H1 (cell line): ENCODE measurements at regions not wholly inside any gene's neighbourhood (a gene's known extent, or its start where the extent isn't known, plus 50 kb on each side); places are given as distances from the start of the nearest gene placed in this dataset.
A peak's percentile ranks its signal among the peaks of the same experiment; 100 is the strongest.

Experiments
- CTCF ChIA-PET: fragments of 300-600 bp; sonication (Branson Sonifier 250); formaldehyde crosslinking; loops from one replicate; lab custom pipeline; 2021; ENCODE audit not compliant: partially characterized antibody; lab: Charles Lee
- POLR2A ChIA-PET: fragments of 300-600 bp; sonication (Branson Sonifier 250); formaldehyde crosslinking; loops from one replicate; lab custom pipeline; 2021; ENCODE audit warnings: inconsistent platforms; ENCODE audit not compliant: partially characterized antibody; lab: Charles Lee
- DNase-seq, 2 experiments: peaks; one replicate each; pipeline versions ENCODE4 v3.0.0 to v3.0.0-alpha.2; 2010 to 2022; ENCODE audit warnings: low spot score in 2 of 2, low read depth in 1 of 2, mixed read lengths in 1 of 2
- FAIRE-seq: peaks from 2 replicates; lab custom pipeline; 2011; peaks lifted over from hg19 to GRCh38; lab: Jason Lieb, UNC
- H2AFZ ChIP-seq: 2 replicates; pipeline ENCODE4 v1.8.1; 2012; ENCODE audit warnings: low read length, inconsistent platforms
- H2AK5ac ChIP-seq: 2 replicates; pipeline ENCODE4 v1.6.1; 2013; ENCODE audit warnings: low read depth, low read length
- H2BK120ac ChIP-seq: replicated peaks from 2 replicates; pipeline ENCODE3; 2013; ENCODE audit warnings: low read depth, low read length, inconsistent platforms
- H2BK12ac ChIP-seq: 2 replicates; pipeline ENCODE4 v1.6.1; 2013; ENCODE audit warnings: low read depth, low read length
- H2BK15ac ChIP-seq: 2 replicates; pipeline ENCODE4 v1.6.1; 2013; ENCODE audit warnings: low read length
- H2BK20ac ChIP-seq: 2 replicates; pipeline ENCODE4 v1.6.1; 2013; ENCODE audit warnings: low read length
- H2BK5ac ChIP-seq: 2 replicates; pipeline ENCODE4 v1.6.1; 2013; ENCODE audit warnings: low read depth, low read length
- H3K14ac ChIP-seq: 2 replicates; pipeline ENCODE4 v1.6.1; 2013; ENCODE audit warnings: inconsistent platforms; ENCODE audit not compliant: insufficient read length
- H3K18ac ChIP-seq: 2 replicates; pipeline ENCODE4 v1.6.1; 2013; ENCODE audit warnings: low read length; ENCODE audit errors: extremely low read depth
- H3K23ac ChIP-seq: 2 replicates; pipeline ENCODE4 v1.6.1; 2013; ENCODE audit warnings: inconsistent platforms; ENCODE audit not compliant: insufficient read length
- H3K23me2 ChIP-seq: 2 replicates; pipeline ENCODE4 v1.6.1; 2013; ENCODE audit warnings: low read depth, low read length
- H3K27ac ChIP-seq: 2 replicates; pipeline ENCODE4 v1.6.1; 2011; ENCODE audit warnings: low read depth, low read length, inconsistent platforms
- H3K27me3 ChIP-seq, 4 experiments: replicated peaks in 1 of 4; 1 replicate in 1 of 4; 2 replicates in 3 of 4; pipeline versions ENCODE4 v1.6.1 to v1.8.1; 2011 to 2013; ENCODE audit warnings: low read length in 3 of 4, mild to moderate bottlenecking in 3 of 4, inconsistent platforms in 2 of 4, mixed read lengths in 2 of 4, moderate library complexity in 1 of 4; ENCODE audit not compliant: control insufficient read depth in 3 of 4, insufficient read depth in 3 of 4; ENCODE audit errors: extremely low read depth in 1 of 4
- H3K36me3 ChIP-seq, 4 experiments: 2 replicates each; pipeline versions ENCODE4 v1.6.1 to v1.8.1; 2011 to 2013; ENCODE audit warnings: mild to moderate bottlenecking in 4 of 4, low read length in 3 of 4, moderate library complexity in 2 of 4, control low read depth in 1 of 4, inconsistent platforms in 1 of 4; ENCODE audit not compliant: insufficient read depth in 4 of 4, control insufficient read depth in 2 of 4
- H3K4ac ChIP-seq: replicated peaks from 2 replicates; pipeline ENCODE3; 2013; ENCODE audit warnings: low read length, low read depth, mixed read lengths, inconsistent platforms; ENCODE audit not compliant: insufficient read length
- H3K4me1 ChIP-seq, 4 experiments: replicated peaks in 1 of 4; 1 replicate in 1 of 4; 2 replicates in 3 of 4; pipeline versions ENCODE4 v1.6.1 to v1.8.1; 2011 to 2013; ENCODE audit warnings: low read length in 3 of 4, inconsistent platforms in 2 of 4, mixed read lengths in 1 of 4; ENCODE audit not compliant: insufficient read depth in 4 of 4, control insufficient read depth in 3 of 4
- H3K4me2 ChIP-seq, 2 experiments: 2 replicates each; pipeline versions ENCODE4 v1.6.1 to v1.8.1; 2011 to 2013; ENCODE audit warnings: low read depth in 2 of 2, low read length in 2 of 2, control low read depth in 1 of 2, inconsistent platforms in 1 of 2, mild to moderate bottlenecking in 1 of 2; ENCODE audit not compliant: insufficient read depth in 1 of 2
- H3K4me3 ChIP-seq, 4 experiments: fragments of 200-600, 300-600 bp in 1 of 4; sonication (generic), shearing (Covaris generic), sonication (Bioruptor Twin) in 1 of 4; 2 replicates each; pipeline versions ENCODE4 v1.5.1 to v1.8.1; 2011 to 2016; ENCODE audit warnings: low read length in 4 of 4, low read depth in 3 of 4, control low read depth in 2 of 4, inconsistent platforms in 2 of 4, mild to moderate bottlenecking in 2 of 4, mixed read lengths in 1 of 4, moderate library complexity in 1 of 4; ENCODE audit not compliant: insufficient read depth in 2 of 4; ENCODE audit errors: extremely low read depth in 1 of 4
- H3K56ac ChIP-seq: replicated peaks from 2 replicates; pipeline ENCODE3; 2013; ENCODE audit warnings: low read depth, mild to moderate bottlenecking, mixed read lengths, low read length, inconsistent platforms; ENCODE audit not compliant: insufficient read length
- H3K79me1 ChIP-seq: 2 replicates; pipeline ENCODE4 v1.6.1; 2013; ENCODE audit warnings: low read depth, low read length, control low read depth
- H3K79me2 ChIP-seq, 2 experiments: 2 replicates each; pipeline versions ENCODE4 v1.6.1 to v1.8.1; 2012 to 2013; ENCODE audit warnings: low read length in 2 of 2, mild to moderate bottlenecking in 2 of 2, inconsistent platforms in 1 of 2; ENCODE audit not compliant: insufficient read depth in 2 of 2, control insufficient read depth in 1 of 2
- H3K9ac ChIP-seq, 4 experiments: replicated peaks in 1 of 4; 1 replicate in 1 of 4; 2 replicates in 3 of 4; pipeline versions ENCODE4 v1.6.1 to v1.8.1; 2011 to 2013; ENCODE audit warnings: low read depth in 3 of 4, low read length in 3 of 4, control low read depth in 2 of 4, mild to moderate bottlenecking in 2 of 4, moderate library complexity in 2 of 4, inconsistent platforms in 1 of 4; ENCODE audit errors: extremely low read depth in 1 of 4
- H3K9me3 ChIP-seq, 2 experiments: 2 replicates each; pipeline versions ENCODE4 v1.6.1 to v1.8.1; 2012 to 2013; ENCODE audit warnings: mild to moderate bottlenecking in 2 of 2, moderate library complexity in 2 of 2, control low read depth in 1 of 2, inconsistent platforms in 1 of 2, low read depth in 1 of 2, low read length in 1 of 2, mixed read lengths in 1 of 2; ENCODE audit not compliant: insufficient read depth in 2 of 2
- H4K20me1 ChIP-seq, 2 experiments: replicated peaks in 1 of 2; 2 replicates each; pipeline versions ENCODE3 to v1.8.1; 2011 to 2013; ENCODE audit warnings: inconsistent platforms in 2 of 2, low read length in 2 of 2, mild to moderate bottlenecking in 1 of 2; ENCODE audit not compliant: insufficient read depth in 2 of 2, control insufficient read depth in 1 of 2
- H4K5ac ChIP-seq: 2 replicates; pipeline ENCODE4 v1.6.1; 2013; ENCODE audit warnings: low read length, low read depth, mixed read lengths, inconsistent platforms; ENCODE audit not compliant: insufficient read length
- H4K8ac ChIP-seq: 2 replicates; pipeline ENCODE4 v1.8.0; 2013; ENCODE audit warnings: mild to moderate bottlenecking, moderate library complexity, low read length, inconsistent platforms; ENCODE audit not compliant: insufficient read depth; ENCODE audit errors: extremely low read depth
- H4K91ac ChIP-seq: replicated peaks from 2 replicates; pipeline ENCODE3; 2013; ENCODE audit warnings: low read length, mixed read lengths, inconsistent platforms; ENCODE audit not compliant: insufficient read length
- CHD1 ChIP-seq: IDR thresholded peaks from 2 replicates; pipeline ENCODE4 v1.6.1; 2012; ENCODE audit warnings: low read depth, low read length, improper control_type of control experiment
- CREB1 ChIP-seq: IDR thresholded peaks from 2 replicates; pipeline ENCODE4 v1.6.1; 2012; ENCODE audit warnings: inconsistent platforms
- EP300 ChIP-seq, 2 experiments: IDR thresholded peaks; 1 replicate in 1 of 2; 2 replicates in 1 of 2; pipeline ENCODE4 v1.6.1; 2011 to 2012; ENCODE audit warnings: low read depth in 2 of 2, low read length in 2 of 2, mild to moderate bottlenecking in 2 of 2, borderline replicate concordance in 1 of 2, inconsistent platforms in 1 of 2, moderate library complexity in 1 of 2
- POLR2AphosphoS5 ChIP-seq: IDR thresholded peaks from 2 replicates; pipeline ENCODE4 v1.6.1; 2011; ENCODE audit warnings: low read depth, low read length
- RAD21 ChIP-seq, 2 experiments: IDR thresholded peaks in 1 of 2; conservative IDR thresholded peaks in 1 of 2; 2 replicates each; pipeline ENCODE4 v1.6.1; 2011; ENCODE audit warnings: low read depth in 2 of 2, low read length in 2 of 2, improper control_type of control experiment in 1 of 2, inconsistent platforms in 1 of 2, mild to moderate bottlenecking in 1 of 2, moderate library complexity in 1 of 2
- RNF2 ChIP-seq: fragments of 200-900, 300-1000 bp; sonication (generic); IDR thresholded peaks from 2 replicates; pipeline ENCODE4 v1.7.1; 2016; ENCODE audit warnings: borderline replicate concordance, low read depth, mild to moderate bottlenecking, antibody characterized with exemption, low read length; ENCODE audit not compliant: poor library complexity, severe bottlenecking; ENCODE audit errors: missing control alignments
- WGBS, 2 experiments: shearing (Covaris generic) in 1 of 2; methylation state at CpG; one replicate each; pipeline versions ENCODE4 v1.1.6 to v1.1.7; 2013 to 2015; ENCODE audit warnings: low lambda C conversion rate in 2 of 2, mixed read lengths in 2 of 2, inconsistent platforms in 1 of 2, low coverage in 1 of 2, missing lambda C conversion rate in 1 of 2; ENCODE audit not compliant: insufficient replicate concordance in 2 of 2, insufficient coverage in 1 of 2, insufficient read length in 1 of 2; ENCODE audit errors: extremely low coverage in 1 of 2, missing lambda C conversion rate in 1 of 2; 5-methylcytosine and 5-hydroxymethylcytosine counted together
- TF ChIP-seq, protein P1 (sequence below), 3 experiments: IDR thresholded peaks; 1 replicate in 2 of 3; 2 replicates in 1 of 3; pipeline versions ENCODE4 v1.5.1 to v1.6.1; 2011; ENCODE audit warnings: low read length in 3 of 3, mild to moderate bottlenecking in 3 of 3, inconsistent platforms in 2 of 3, low read depth in 1 of 3, moderate library complexity in 1 of 3; ENCODE audit not compliant: insufficient read depth in 1 of 3; ENCODE audit errors: control extremely low read depth in 1 of 3

DNA sequence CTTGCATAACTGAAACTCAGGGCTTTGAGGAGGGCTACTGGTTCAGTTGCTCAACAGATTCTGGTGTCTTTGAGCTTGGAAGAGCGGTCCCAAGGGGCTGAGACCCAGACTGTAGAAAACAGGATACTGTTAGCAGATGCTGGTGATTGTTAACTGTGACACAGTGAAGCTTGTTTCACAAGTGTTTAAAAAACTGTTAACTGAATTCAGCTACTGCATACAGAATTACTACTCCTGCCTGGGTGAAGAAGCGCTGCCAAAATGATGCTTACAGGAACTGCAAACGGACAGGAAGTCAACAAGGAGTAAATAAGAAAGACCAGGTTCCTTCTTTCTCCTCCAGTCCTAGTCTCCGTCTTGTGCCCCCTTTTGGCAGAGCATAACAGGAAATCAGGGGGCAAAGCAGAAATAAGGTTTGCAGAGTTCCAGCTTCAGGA lies 195.3 kb upstream of the USP25 start:
- no peaks in the 10 kb centered on the region for H3K23me2 ChIP-seq
- H2BK120ac ChIP-seq = no peak overlapping the region
- DNase-seq = no peak
- ChIA-PET CTCF (interaction anchor here (0.7 to 4.1 kb wide), 5 partner anchors 9 to 53 kb away, joined by 3 to 18 read pairs (median 3); no protein-coding TSS in a partner anchor), POLR2A (no interaction called here)
- no peak for FAIRE-seq
- H2AFZ ChIP-seq = no peak overlapping the region
- H2BK5ac ChIP-seq = no peak overlapping the region
- H3K56ac ChIP-seq = no peak overlapping the region
- no peak overlapping the region for H4K8ac ChIP-seq
- no peak overlapping the region for H4K5ac ChIP-seq
- no peak overlapping the region for H3K4ac ChIP-seq
- H3K9me3 ChIP-seq = no peaks in the 10 kb centered on the region
- H3K79me1 ChIP-seq = no peaks in the 10 kb centered on the region
- H4K91ac ChIP-seq = no peak overlapping the region
- no peak overlapping the region for H3K4me2 ChIP-seq
- H3K4me3 ChIP-seq = no peak overlapping the region
- H3K4me1 ChIP-seq = no peaks in the 10 kb centered on the region
- no peak overlapping the region for H3K27ac ChIP-seq
- no peaks in the 10 kb centered on the region for H3K27me3 ChIP-seq
- 83% methylated on average over 4 of the region's 4 CpGs; no CpG with 5 or more reads in 1 of the 2 experiments for WGBS, 2 experiments
- no peak overlapping the region for H3K23ac ChIP-seq
- H2BK15ac ChIP-seq = no peak overlapping the region
- H3K14ac ChIP-seq = no peak overlapping the region
- H2BK12ac ChIP-seq = no peak overlapping the region
- no peak overlapping the region for H3K9ac ChIP-seq
- H3K36me3 ChIP-seq = no peaks in the 10 kb centered on the region
- H2AK5ac ChIP-seq = no peak overlapping the region
- H3K79me2 ChIP-seq = no peaks in the 10 kb centered on the region
- no peak overlapping the region for H2BK20ac ChIP-seq
- no peak overlapping the region for H3K18ac ChIP-seq
- no peaks in the 10 kb centered on the region for H4K20me1 ChIP-seq
- TF ChIP-seq RAD21 (IDR thresholded peaks at IDR 0.05 in 1 of 2, conservative IDR thresholded peaks at IDR 0.05 in 1 of 2; ENCODE audit: low read depth in 2 of 2, low read length in 2 of 2) = peak in 1 of 2 experiments; percentile 20; a peak in 1 of 4 replicates
- no peak for TF ChIP-seq POLR2AphosphoS5
- TF ChIP-seq CHD1 = no peak
- TF ChIP-seq, protein P1, sequence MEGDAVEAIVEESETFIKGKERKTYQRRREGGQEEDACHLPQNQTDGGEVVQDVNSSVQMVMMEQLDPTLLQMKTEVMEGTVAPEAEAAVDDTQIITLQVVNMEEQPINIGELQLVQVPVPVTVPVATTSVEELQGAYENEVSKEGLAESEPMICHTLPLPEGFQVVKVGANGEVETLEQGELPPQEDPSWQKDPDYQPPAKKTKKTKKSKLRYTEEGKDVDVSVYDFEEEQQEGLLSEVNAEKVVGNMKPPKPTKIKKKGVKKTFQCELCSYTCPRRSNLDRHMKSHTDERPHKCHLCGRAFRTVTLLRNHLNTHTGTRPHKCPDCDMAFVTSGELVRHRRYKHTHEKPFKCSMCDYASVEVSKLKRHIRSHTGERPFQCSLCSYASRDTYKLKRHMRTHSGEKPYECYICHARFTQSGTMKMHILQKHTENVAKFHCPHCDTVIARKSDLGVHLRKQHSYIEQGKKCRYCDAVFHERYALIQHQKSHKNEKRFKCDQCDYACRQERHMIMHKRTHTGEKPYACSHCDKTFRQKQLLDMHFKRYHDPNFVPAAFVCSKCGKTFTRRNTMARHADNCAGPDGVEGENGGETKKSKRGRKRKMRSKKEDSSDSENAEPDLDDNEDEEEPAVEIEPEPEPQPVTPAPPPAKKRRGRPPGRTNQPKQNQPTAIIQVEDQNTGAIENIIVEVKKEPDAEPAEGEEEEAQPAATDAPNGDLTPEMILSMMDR (IDR thresholded peaks at IDR 0.05; ENCODE audit: control extremely low read depth in 1 of 3, insufficient read depth in 1 of 3, low read depth in 1 of 3, low read length in 3 of 3) = peak in 1 of 3 experiments; percentile 16; a peak in 1 of 4 replicates
- no peak for TF ChIP-seq RNF2
- no peak for TF ChIP-seq EP300 (IDR thresholded peaks at IDR 0.05; ENCODE audit: borderline replicate concordance in 1 of 2, low read depth in 2 of 2, low read length in 2 of 2)
- no peak for TF ChIP-seq CREB1
